Nephron (organoid): ENCODE measurements at regions not wholly inside any gene's neighbourhood (a gene's known extent, or its start where the extent isn't known, plus 50 kb on each side); places are given as distances from the start of the nearest gene placed in this dataset.
A peak's percentile ranks its signal among the peaks of the same experiment; 100 is the strongest.
"Not testable (repeated sequence)": the region's sequence is repeated elsewhere in the genome, so short reads cannot be mapped to it uniquely, and the experiment has no call there.

ENCODE experiments used
- H3K27ac Mint-ChIP-seq, 3 experiments: 2 replicates each; pipeline ENCODE4 v1.8.0; 2020; ENCODE audit warnings: mixed read lengths in 3 of 3, mild to moderate bottlenecking in 2 of 3, moderate library complexity in 1 of 3
- H3K27me3 Mint-ChIP-seq: 2 replicates; pipeline ENCODE4 v1.8.0; 2021; ENCODE audit warnings: low read depth, mild to moderate bottlenecking, moderate library complexity, mixed read lengths
- H3K36me3 Mint-ChIP-seq: 2 replicates; pipeline ENCODE4 v1.8.0; 2020; ENCODE audit warnings: low read depth, mixed read lengths
- H3K4me1 Mint-ChIP-seq: 2 replicates; pipeline ENCODE4 v1.8.0; 2020; ENCODE audit warnings: mixed read lengths
- H3K4me3 Mint-ChIP-seq, 3 experiments: 2 replicates each; pipeline ENCODE4 v1.8.0; 2020; ENCODE audit warnings: mild to moderate bottlenecking in 3 of 3, mixed read lengths in 3 of 3, moderate library complexity in 2 of 3
- H3K9me3 Mint-ChIP-seq: 2 replicates; pipeline ENCODE4 v1.8.0; 2020; ENCODE audit warnings: mixed read lengths

DNA sequence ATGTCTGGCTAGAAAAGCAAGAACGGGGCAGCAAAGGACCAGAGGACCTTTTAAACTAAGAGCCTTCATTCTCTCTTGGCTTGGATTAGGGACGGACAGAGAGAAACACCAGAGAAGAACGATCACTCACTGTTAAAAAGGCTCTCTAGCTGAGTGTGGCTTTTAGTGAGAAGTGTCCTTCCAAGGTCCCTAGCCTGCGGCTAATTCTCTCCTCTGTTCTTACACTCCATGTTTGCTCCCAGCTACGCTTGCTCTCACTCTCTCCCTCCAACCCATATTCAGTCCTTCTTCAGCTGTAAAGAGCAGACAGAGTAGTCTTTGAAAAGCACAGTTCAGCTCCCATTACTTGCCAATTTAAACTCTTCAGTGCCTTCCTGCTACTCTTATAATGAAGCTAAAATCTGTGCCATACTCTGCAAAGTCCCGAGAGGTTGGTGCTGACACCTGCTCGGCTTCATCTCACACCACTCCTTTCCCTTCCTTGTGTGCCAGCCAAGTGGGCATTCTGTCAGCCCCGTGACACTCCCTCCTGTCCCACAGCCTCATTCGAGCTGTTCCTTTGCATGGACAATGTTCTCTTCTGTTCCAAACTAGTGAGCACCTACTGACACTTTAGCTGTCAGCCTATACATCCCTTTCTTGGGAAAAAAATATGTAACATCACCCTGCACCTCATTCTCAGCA is 136.0 kb downstream of the ATP6V0E2 start:
- H3K36me3 Mint-ChIP-seq, H3K4me1 Mint-ChIP-seq, H3K27ac Mint-ChIP-seq, H3K9me3 Mint-ChIP-seq, H3K4me3 Mint-ChIP-seq, H3K27me3 Mint-ChIP-seq: not testable (repeated sequence)

DNA sequence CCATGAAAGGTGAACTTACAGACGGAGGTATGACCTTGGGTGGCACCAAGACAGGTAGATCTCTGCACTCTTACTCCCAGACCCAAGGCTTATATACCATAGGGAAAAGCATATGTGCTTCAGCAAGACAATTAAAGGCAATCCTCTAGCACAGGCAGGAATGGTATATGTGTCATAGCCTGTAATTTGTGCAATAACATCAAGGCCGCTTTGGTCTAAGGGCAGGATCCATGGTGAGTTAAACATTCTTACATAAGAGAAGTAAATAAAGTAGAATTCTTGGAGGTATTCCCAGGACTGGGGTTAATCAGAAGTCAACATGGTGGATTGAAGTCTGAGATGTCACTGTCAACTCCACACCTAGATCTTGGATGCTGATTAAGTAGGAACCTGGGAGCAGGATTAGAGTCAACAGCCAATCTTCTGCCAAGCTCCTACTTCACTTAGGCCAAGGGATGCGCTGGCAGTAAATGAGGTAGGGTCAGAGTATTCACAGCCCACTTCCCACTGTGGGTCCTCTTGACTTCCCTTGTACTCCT is 143.0 kb downstream of the ATP6V0E2 start:
- not testable (repeated sequence) for H3K27ac Mint-ChIP-seq, H3K36me3 Mint-ChIP-seq, H3K4me3 Mint-ChIP-seq, H3K27me3 Mint-ChIP-seq, H3K4me1 Mint-ChIP-seq, H3K9me3 Mint-ChIP-seq

DNA sequence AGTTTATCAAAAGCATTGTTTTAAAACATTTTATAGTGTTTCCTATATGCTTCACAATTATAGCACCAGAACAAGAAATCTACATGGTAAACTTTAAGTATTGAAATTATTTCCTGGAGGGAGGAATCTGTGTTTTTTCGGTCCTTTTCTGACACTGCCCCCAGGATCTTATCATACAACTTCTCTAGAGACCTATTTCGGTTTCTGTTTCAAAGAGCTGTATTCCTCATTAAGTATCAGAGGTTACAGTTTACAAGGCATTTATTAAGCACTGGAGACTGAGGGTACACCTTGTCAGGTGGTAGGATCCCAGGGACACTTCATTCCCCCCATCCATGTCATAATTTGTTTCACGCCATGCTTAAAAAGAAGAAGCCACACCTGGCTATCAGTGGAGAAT is 146.4 kb downstream of the ATP6V0E2 start:
- not testable (repeated sequence) for H3K27me3 Mint-ChIP-seq, H3K4me1 Mint-ChIP-seq, H3K36me3 Mint-ChIP-seq, H3K27ac Mint-ChIP-seq, H3K4me3 Mint-ChIP-seq, H3K9me3 Mint-ChIP-seq

DNA sequence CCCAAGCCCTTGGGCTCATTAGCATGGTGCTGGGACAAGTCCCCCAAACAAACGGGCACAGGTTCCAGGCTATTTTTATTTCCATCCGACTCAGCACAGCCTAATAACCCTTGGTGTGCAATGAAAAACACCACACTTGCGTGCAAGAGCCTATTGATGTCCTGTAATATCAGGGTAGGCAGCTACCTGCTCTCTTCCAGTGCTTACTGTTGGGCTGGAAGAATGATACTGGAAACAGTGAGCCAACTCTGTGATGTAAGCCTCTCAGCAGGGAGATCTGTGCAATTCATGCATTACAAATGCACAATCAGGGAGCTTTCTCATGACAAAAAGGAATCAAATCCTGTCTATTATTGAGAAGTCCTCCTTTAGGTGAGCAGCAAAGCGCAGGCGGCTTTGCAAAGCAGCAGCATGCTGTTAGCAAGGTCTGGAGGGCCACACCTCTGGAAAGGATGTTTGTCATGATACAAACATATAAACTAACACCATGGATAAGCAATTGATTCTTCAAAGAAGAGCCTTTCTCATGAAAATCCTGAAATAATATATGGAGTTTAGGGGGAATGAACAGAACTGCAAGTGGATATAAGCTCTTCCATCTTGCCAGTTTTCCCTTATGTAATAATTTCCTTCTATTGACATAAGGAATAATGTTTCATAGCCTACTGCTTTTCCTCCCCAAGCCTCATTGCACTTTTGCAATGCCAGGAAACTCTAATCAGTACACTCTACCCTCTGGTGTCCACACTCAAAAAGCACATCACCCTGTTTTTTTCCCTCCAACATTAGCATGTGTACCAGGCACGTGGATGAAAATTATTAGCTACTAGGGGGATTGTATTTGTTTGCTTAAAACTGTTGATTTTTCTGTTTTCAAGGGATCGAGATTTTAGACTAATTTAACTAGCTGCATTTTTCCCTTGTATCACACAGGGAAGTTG is 151.1 kb downstream of the ATP6V0E2 start:
- not testable (repeated sequence) for H3K27me3 Mint-ChIP-seq, H3K27ac Mint-ChIP-seq, H3K9me3 Mint-ChIP-seq, H3K36me3 Mint-ChIP-seq, H3K4me1 Mint-ChIP-seq, H3K4me3 Mint-ChIP-seq

DNA sequence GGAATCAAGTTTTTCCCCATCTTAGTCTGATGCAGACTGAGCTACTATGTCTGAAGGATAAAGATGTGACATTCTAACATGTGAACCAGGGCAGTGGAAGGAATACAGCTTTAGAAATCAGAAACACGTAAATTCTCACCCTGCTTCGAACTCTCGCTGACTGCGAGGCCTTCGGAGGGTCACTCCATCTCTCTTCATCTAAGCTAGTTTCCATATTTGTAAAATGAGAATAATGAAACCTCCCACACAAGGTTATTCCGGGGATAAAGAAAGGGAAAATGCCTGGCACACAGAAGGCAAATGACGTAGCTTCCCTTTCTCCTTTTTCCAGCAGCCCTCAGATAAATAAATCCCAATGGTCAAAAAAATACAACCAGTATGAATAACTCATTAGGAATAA is 152.0 kb downstream of the ATP6V0E2 start:
- H3K9me3 Mint-ChIP-seq, H3K36me3 Mint-ChIP-seq, H3K27ac Mint-ChIP-seq, H3K27me3 Mint-ChIP-seq, H3K4me1 Mint-ChIP-seq, H3K4me3 Mint-ChIP-seq: not testable (repeated sequence)

DNA sequence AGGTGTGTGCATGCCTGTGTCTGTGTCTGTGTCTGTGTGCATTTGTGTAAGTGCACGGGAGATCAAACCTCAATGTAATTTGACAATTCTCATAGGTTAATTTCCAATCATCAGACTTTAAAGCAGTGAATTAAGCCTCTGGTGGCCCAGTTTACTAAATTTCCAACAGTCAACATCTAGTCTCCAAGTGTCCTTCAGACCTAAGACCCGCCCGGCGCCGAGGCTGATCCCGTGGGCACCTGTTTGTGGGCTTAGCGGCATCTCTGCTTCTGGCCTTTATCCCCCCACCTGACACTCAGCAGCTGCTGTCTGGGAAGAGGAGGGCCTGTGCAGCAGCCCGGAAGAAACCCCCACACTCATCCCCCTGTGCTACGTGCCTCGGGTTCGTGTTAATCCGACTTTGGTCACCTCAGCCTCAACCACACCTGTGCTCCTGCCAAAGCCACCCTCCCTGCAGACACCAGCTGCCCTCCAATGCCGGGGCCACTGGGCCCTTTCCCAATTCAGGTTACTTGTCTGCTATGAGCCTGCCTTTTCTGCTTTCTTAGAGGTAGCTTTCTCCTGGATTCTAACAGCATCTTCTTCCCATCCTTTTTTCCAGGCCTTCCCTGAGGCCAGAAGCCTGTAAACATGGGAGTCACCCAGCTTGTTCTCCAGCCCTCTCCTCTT is 154.7 kb downstream of the ATP6V0E2 start:
- not testable (repeated sequence) for H3K4me3 Mint-ChIP-seq, H3K27ac Mint-ChIP-seq, H3K36me3 Mint-ChIP-seq, H3K4me1 Mint-ChIP-seq, H3K27me3 Mint-ChIP-seq, H3K9me3 Mint-ChIP-seq

DNA sequence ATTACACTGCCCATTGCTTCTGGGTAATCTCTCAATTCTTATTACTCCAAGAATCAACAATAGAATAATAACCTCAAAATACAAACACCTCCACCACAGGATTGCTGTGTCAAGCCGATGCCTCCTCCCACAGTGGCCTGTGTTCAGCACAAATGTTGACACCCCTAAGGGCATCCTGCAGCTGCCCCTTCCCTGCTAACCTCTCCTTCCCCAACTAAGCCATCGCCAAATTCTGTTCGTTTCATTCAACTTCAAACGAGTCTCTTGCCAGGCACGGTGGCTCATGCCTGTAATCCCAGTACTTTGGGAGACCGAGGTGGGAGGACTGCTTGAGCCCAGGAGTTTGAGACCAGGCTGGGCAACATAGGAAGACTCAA is 155.2 kb downstream of the ATP6V0E2 start:
- not testable (repeated sequence) for H3K36me3 Mint-ChIP-seq, H3K27me3 Mint-ChIP-seq

DNA sequence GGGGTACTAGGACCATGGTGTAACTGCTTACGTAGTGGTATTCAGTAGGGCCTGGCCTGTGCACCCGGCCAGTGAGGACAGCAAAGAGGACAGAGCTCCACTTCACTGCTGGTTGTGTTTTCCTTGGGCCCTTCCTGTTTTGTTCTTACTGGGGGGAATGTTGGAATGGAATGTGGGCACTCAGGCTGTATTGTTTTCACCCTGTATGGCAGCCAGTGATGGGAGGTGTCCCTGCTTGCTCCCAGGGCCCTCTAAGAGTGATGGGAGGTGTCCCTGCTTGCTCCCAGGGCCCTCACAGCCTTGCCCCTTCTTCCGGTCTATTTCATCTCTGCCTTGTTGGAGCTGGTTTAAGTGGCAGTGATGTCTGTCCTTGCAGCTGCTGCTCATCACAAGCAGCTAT is 158.0 kb downstream of the ATP6V0E2 start:
- H3K27ac Mint-ChIP-seq, H3K27me3 Mint-ChIP-seq, H3K36me3 Mint-ChIP-seq, H3K4me1 Mint-ChIP-seq, H3K4me3 Mint-ChIP-seq, H3K9me3 Mint-ChIP-seq: not testable (repeated sequence)

More for the DNA sequence above, 155.2 kb downstream of the ATP6V0E2 start:
- H3K4me1 Mint-ChIP-seq, H3K9me3 Mint-ChIP-seq, H3K27ac Mint-ChIP-seq, H3K4me3 Mint-ChIP-seq: not testable (repeated sequence)

DNA sequence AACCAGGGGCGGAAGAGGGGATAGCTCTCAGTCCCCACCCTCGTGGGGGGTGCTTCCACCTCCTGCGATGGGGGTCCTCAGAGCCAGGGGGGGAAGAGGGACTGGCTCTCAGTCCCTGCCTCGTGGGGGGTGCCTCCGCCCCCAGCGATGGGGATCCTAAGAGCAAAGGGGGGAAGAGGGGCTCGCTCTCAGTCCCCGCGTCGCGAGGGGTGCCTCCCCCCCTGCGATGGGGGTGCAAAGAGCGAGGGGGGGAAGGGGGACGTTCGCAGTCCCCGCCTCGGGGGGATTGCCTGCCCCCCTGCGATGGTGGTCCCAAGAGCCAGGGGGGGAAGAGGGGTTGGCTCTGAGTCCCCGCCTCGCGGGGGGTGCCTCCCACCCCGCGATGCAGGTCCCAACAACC is 159.9 kb downstream of the ATP6V0E2 start:
- H3K27ac Mint-ChIP-seq, H3K9me3 Mint-ChIP-seq, H3K4me1 Mint-ChIP-seq, H3K4me3 Mint-ChIP-seq, H3K36me3 Mint-ChIP-seq, H3K27me3 Mint-ChIP-seq: not testable (repeated sequence)

DNA sequence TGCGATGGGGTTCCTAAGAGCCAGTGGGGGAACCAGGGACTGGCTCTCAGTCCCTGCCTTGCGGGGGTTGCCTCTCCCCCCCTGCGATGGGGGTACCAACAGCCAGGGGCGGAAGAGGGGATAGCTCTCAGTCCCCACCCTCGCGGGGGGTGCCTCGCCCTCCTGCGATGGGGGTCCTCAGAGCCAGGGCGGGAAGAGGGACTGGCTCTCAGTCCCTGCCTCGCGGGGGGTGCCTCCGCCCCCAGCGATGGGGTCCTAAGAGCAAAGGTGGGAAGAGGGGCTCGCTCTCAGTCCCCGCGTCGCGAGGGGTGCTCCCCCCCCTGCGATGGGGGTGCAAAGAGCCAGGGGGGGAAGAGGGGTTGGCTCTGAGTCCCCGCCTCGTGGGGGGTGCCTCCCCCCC is 162.0 kb downstream of the ATP6V0E2 start:
- not testable (repeated sequence) for H3K36me3 Mint-ChIP-seq, H3K27ac Mint-ChIP-seq, H3K4me1 Mint-ChIP-seq, H3K4me3 Mint-ChIP-seq, H3K9me3 Mint-ChIP-seq, H3K27me3 Mint-ChIP-seq

DNA sequence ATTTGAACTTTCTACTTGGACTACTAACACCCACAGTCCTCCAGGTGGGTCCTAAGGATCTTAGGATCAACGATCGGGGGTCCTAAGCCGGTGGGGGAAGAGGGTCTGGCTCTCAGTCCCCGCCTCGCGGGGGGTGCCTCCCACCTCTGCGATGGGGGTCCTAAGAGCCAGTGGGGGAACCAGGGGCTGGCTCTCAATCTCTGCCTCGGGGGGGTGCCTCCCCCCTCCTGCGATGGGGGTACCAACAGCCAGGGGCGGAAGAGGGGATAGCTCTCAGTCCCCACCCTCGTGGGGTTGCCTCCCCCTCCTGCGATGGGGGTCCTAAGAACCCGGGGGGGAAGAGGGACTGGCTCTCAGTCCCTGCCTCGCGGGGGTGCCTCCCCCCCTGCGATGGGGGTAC is 165.3 kb downstream of the ATP6V0E2 start:
- H3K36me3 Mint-ChIP-seq, H3K27ac Mint-ChIP-seq, H3K4me1 Mint-ChIP-seq, H3K9me3 Mint-ChIP-seq, H3K4me3 Mint-ChIP-seq, H3K27me3 Mint-ChIP-seq: not testable (repeated sequence)

DNA sequence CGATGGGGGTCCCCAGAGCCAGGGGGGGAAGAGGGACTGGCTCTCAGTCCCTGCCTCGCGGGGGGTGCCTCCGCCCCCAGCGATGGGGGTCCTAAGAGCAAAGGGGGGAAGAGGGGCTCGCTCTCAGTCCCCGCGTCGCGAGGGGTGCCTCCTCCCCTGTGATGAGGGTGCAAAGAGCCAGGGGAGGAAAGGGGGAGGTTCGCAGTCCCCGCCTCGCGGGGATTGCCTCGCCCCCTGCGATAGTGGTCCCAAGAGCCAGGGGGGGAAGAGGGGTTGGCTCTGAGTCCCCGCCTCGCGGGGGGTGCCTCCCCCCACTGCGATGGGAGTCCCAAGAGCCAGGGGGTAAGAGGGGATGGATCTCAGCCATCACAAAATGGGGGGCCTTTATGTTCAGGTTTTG is 168.5 kb downstream of the ATP6V0E2 start:
- H3K4me1 Mint-ChIP-seq, H3K9me3 Mint-ChIP-seq, H3K27ac Mint-ChIP-seq, H3K4me3 Mint-ChIP-seq, H3K36me3 Mint-ChIP-seq: not testable (repeated sequence)
- H3K27me3 Mint-ChIP-seq: peaks cover 25% of the 10 kb centered on the region

DNA sequence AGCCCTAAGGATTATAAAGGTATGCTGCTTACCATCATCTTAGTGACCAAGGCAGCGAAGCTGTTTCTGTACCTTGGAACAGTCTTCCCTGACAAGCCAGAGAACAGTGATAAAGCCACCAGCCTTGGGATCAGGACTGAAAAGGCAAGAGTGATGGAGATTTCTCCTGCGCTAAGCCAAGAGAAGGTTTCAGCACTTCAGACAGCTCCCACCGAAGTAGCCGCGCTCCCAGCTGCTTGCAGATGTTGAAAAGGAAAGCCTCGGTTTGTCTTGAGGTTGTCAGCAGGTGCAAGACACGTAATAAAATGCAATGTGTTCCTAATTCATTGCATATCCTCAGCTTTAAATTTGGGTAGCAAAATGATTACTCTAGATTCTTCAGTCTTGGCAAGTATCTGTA is 171.0 kb downstream of the ATP6V0E2 start:
- Mint-ChIP-seq H3K4me1 (peaks cover 11% of the 10 kb centered on the region), H3K27me3 (peaks cover 39% of the 10 kb centered on the region), H3K4me3 (peak overlapping the region in 1 of 3 experiments; percentile 59)
- H3K9me3 Mint-ChIP-seq, H3K36me3 Mint-ChIP-seq, H3K27ac Mint-ChIP-seq: not testable (repeated sequence)
